Ammon's horn (tissue), 1 donor: ENCODE measurements at regions not wholly inside any gene's neighbourhood (a gene's known extent, or its start where the extent isn't known, plus 50 kb on each side); places are given as distances from the start of the nearest gene placed in this dataset.
A peak's percentile ranks its signal among the peaks of the same experiment; 100 is the strongest.
"Not testable (repeated sequence)": the region's sequence is repeated elsewhere in the genome, so short reads cannot be mapped to it uniquely, and the experiment has no call there.

ENCODE experiments used
- DNase-seq: peaks from one replicate; pipeline ENCODE4 v3.0.0-alpha.2; 2016; ENCODE audit warnings: low spot score

DNA sequence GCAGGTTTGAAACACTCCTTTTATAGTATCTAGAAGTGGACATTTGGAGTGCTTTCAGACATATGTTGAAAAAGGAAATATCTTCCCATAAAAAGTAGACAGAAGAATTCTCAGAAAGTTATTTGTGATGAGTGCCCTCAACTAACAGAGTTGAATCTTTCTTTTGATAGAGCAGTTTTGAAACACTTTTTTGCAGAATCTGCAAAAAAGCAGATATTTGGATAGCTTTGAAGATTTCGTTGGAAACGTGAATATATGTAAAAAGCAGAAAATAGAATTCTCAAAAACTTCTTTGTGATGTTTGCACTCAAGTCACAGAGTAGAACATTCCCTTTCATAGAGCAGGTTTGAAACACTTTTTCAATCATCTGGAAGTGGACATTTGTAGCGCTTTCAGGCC, 676.4 kb upstream of the ZNF337 start:
- DNase-seq = not testable (repeated sequence)

DNA sequence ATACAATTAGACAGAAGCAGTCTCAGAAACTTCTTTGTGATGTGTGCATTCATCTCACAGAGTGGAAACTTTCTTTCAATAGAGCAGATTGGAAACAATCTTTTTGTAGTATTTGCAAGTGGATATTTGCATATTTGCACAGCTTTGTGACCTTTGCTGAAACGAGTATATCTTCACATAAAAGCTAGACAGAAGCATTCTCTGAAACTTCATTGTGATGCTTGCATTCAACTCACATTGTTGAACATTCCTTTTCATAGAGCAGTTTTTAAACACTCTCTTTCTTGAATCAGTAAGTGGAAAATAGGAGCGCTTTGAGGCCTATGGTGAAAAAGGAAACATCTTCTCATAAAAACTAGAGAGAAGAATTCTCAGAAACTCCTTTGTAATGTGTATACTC, 657.9 kb upstream of the ZNF337 start:
- no peak for DNase-seq

DNA sequence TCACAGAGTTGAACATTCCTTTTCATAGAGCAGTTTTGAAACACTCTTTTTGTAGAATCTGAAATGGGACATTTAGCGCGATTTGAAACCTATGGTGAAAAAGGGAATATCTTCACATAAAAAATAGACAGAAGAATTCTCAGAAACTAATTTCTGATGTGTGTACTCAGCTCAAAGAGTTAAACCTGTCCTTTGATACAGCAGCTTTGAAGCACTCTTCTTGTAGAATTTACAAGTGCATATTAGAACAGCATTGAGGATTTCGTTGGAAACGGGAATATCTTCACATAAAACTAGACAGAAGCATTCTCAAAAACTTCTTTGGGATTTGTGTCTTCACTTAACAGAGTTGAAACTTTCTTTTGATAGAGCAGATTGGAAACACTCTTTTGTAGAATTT, 650.7 kb upstream of the ZNF337 start:
- DNase-seq = no peak

DNA sequence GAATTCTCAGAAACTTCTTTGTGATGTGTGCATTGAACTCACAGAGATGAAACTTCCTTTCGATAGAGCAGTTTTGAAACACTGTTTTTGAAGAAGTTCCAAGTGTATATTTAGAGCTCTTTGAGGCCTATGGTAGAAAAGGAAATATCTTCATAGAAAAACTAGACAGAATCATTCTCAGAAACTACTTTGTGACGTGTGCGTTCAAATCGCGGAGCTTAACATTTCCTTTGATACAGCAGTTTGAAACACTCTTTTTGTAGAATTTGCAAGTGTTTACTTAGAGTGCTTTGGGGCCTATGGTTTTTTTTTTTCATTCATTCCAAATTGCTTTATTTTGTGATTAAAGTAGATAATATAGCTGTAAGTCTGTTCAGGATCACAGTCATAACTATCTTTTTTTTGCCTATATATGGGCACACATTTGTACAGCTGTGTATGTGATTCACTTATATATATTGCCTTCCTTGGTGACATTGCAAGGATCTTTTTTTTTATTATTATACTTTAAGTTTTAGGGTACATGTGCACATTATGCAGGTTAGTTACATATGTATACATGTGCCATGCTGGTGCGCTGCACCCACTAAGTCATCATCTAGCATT, 643.9 kb upstream of the ZNF337 start:
- not testable (repeated sequence) for DNase-seq

DNA sequence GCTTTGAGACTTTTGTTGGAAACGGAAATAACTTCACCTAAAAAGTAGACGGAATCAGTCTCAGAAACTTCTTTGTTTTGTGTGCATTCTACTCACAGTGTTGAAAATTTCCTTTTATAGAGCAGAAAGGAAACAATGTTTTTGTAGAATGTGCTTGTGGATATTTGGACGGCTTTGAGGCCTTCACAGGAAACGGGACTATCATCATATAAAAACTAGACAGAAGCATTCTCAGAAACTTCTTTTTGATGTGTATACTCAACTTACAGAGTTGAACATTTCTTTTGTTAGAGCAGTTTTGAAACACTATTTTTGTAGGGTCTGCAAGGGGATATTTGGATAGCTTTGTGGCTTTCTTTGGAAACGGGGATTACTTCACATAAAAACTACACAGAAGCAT, 627.5 kb upstream of the ZNF337 start:
- no peak for DNase-seq

DNA sequence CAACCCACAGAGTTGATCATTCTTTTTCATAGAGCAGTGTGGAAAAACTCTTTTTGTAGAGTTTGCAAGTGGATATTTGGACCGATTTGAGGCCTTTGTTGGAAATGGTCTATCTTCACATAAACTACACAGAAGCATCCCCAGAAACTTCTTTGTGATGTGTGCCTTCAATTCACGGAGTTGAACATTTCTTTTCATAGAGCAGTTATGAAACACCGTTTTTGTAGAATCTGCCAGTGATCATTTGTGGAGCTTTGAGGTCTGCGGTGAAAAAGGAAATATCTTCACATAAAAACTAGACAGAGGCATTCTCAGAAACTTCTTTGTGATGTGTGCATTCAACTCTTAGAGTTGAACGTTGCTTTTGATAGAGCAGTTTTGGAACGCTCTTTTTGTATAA, 618.4 kb upstream of the ZNF337 start:
- no peak for DNase-seq

DNA sequence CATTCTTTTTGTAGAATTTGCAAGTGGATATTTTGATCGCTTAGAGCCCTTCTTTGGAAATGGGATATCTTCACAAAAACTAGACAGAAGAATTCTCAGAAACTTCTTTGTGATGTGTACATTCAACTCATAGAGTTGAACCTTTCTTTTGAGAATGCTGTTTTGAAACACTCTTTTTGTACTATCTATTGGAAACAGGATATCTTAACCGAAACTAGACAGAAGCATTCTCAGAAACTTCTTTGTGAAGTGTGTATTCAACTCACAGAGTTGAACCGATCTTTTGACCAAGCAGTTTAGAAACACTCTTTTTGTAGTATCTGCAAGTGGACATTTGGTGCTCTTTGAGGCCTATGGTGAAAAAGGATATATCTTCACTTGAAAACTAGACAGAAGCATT, 613.1 kb upstream of the ZNF337 start:
- not testable (repeated sequence) for DNase-seq

DNA sequence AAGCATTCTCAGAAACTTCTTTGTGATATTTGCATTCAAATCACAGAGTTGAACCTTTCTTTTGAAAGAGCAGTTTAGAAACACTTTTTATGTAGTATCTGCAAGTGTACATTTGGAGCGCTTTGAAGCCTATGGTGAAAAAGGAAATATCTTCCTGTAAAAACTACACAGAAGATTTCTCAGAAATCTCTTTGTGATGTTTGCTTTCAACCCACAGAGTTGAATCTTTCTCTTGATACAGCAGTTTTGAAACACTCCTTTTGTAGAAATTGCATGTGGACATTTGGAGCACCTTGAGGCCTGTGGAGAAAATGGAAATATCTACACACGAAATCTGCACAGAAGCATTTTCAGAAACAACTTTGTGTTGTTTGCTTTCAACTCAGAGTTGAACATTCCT, 612.3 kb upstream of the ZNF337 start:
- DNase-seq = no peak

DNA sequence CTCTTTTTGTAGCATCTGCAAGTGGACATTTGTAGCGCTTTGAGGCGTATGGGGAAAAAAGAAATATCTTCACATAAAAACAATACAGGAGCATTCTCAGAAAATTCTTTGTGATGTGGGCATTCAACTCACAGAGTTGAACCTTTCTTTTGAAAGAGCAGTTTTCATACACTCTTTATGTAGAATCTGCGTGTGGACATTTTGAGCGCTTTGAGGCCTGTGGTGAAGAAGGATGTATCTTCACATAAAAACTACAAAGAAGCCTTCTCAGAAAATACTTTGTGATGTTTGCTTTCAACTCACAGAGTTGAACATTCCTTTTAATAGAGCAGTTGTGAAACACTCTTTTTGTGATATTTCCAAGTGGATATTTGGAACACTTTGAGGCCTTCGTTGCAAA, 598.4 kb upstream of the ZNF337 start:
- no peak for DNase-seq

DNA sequence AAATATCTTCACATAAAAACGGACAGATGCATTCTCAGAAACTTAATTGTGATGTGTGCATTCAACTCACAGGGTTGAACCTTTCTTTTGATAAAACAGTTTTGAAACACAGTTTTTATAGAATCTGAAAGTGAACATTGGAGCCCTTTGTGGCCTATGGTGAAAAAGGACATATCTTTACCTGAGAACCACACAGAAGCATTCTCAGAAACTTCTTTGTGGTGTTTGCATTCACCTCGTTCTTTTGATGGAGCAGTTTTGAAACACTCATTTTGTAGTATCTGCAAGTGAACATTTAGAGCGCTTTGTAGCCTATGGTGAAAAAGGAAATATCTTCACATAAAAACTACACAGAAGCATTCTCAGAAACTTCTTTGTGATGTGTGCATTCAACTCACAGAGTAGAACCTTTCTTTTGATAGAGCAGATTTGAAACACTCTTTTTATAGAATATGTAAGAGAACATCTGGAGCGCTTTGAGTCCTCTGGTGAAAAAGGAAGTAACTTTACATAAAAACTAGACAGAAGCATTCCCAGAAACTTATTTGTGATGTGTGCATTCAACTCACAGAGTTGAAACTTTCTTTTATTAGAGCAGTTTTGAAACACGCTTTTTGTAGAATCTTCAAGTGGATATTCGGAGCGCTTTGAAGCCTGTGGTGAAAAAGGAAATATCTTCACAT, 591.9 kb upstream of the ZNF337 start:
- not testable (repeated sequence) for DNase-seq

DNA sequence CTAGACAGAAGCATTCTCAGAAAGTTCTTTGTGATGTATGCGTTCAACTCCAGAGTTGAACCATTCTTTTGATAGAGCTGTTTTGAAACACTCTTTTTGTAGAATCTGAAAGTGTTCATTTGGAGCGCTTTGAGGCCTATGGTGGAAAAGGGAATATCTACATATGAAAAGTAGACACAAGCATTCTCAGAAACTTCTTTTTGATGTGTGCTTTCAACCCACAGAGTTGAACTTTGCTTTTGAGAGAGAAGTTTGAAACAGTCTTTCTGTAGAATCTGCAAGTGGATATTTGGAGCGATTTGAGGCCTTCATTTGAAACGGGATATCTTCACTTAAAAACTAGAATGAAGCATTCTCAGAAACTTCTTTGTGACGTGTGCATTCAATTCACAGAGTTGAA, 582.6 kb upstream of the ZNF337 start:
- DNase-seq = no peak

DNA sequence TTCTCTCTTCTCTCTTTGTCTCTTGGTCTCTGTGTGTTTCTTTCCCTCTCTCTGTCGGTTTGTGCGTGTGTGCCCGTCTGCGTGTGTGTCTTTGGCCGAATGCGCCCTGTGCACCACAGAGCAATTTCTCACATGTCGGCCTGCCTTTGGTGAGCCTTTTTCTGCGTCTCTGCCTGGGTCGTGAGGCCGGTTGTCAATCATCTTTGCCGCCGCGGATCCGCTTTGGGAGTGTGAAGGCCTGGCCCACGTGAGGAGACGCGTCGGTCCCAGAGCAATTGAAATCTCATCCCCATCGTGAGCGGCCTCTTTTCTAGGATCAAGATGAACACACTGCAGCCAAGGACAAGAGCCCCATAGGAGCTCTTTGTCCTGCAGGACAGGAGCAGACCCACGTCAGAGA, 580.7 kb upstream of the ZNF337 start:
- no peak for DNase-seq

DNA sequence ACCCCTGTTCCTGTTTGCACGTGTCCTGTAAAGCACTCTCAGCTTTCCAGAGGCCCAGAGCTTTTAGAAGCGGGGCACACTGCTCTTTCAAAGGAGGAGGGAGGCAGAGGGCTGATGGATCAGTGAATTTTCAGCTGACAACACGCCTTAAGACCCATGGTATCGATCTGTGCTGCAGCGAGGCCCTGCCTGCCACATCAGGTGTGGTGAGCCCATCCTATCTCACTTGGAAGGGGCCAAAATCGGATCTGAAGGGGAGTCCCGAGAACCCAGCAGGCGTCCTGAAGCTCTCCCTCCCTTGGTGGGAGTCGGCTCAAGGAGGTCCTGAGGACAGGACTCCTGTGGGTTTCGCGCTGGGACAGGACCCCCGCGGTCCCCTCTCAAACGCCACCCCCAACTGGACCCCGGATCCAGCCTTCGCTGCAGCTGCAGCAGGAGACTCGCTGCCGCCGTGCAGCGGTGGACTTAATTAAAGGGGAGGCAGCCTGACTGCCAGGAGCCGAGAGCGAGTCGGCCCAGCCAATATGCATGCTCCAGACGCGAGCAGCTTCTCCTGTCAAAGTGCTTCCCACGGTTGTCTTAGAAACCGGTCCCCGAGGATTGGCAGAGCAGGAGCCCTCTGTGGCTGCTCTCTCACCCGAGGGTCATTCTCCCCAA, 580.0 kb upstream of the ZNF337 start:
- peak; percentile 36 for DNase-seq

DNA sequence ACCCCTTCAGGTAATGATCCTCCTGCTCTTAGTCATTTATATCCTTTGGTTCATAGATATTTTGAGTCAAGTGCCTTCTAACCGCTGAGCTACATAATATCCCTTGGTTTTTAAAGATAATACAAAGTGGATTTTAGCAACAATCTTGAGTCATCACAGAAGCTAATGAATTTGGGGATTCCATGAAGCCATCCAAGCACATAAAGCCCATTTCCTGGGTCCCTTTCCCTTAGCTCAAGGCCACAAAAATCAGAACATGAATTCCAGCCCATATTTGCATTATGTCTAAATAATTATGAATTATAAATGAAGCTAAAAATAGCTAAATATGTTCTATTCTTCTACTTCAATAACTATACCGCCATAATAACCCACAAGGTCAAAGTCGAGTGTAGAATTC, 572.1 kb upstream of the ZNF337 start:
- not testable (repeated sequence) for DNase-seq

DNA sequence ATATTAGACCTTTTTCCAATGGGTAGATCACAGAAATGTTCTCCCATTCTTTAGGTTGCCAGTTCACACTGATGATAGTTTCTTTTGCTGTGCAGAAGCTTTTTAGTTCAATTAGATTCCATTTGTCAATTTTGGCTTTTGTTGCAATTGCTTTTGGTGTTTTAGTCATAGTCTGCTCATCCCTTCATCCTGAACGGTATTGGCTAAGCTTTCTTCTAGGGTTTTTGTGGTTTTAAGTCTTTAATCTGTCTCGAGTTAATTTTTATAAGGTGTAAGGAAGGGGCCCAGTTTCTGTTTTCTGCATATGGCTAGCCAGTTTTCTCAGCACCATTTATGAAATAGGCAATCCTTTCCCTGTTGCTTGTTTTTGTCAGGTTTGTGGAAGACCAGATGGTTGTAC, 564.3 kb upstream of the ZNF337 start:
- not testable (repeated sequence) for DNase-seq

DNA sequence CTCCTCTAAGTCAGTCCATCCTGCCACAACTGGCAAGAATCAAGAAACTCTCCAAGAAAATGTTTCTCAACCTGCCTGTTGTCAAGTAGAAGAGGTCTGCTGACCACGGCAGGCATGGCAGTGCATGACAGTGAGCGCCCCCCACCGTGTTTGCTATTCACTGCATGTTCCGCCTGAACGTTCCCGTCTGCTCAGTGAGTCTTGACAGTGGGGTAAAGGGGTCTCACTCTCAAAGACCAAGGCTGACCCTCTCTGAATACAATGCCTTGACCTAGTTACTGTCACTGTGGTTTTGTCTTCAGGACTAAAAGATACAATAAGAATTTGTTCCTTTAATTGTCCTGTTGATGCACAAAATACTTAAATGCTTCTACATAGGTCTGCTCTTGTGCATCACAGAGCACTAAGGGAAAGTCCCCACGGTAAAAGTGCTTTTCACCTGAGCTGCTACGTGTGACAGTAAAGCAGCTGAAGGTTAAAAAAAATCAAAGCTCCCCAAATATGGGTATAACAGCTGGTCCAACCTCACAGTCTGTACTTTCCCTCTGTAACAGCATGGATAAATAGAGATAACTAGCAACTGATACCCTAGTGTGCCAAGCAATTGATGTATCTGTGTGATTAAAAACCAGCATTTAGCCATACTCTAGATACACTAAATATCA, 555.8 kb upstream of the ZNF337 start:
- not testable (repeated sequence) for DNase-seq

DNA sequence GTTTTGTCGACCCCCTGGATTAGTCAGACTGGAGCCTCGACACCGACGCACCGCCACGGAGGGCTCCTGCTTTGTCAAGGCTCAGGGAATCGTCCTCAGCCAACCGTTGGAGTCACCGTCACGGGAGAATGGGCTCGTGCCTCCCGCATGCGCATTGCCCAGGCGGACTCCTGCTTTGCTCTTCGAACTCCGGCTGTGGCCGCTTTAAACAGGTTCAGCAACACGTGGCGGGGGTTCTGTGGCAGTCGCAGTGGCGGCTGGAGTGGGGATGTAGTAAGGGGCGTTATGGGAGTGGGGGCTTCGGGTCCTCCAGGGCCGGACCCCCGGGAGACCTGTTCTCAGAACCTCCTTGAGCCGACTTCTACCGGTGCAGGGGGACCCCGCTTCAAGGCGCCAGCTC, 554.7 kb upstream of the ZNF337 start:
- DNase-seq = not testable (repeated sequence)

DNA sequence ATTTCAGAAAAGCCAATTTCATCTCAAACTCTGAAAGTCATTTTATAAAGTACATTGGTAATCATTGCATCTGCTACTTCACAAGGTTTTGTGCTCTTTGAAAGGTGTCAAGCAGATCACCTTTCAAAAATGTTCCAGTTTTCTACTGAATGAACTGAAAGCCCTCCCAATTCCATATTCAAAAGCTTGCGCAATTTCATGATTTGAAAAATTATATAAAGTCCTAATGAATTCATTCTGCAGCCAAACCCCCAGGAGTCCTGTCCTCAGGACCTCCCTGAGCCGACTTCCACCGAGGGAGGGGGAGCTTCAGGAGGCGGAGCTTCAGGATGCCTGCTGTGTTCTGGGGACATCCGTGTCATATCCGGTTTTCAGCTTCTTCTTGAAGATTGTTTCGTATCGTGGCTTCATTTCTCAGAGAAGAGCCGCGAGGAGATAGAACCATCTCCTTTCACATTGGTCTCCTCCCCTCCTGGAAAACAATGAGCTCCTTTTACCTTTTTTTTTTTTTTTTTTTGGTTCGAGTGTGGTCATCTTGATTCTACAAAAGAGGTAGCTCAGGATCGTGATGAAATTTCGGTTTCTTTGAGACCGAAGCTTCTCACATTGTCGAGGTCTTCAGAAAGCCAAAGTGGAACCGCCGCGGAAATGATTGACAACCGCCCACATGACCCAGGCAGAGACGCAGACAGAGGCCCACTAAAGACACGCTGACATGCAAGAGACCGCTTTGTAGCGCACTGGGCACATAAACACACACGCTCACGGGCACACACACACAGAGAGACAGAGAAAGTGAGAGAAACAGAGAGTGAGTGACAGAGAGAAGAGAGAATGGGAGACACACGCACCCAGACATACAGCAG, 553.8 kb upstream of the ZNF337 start:
- not testable (repeated sequence) for DNase-seq

DNA sequence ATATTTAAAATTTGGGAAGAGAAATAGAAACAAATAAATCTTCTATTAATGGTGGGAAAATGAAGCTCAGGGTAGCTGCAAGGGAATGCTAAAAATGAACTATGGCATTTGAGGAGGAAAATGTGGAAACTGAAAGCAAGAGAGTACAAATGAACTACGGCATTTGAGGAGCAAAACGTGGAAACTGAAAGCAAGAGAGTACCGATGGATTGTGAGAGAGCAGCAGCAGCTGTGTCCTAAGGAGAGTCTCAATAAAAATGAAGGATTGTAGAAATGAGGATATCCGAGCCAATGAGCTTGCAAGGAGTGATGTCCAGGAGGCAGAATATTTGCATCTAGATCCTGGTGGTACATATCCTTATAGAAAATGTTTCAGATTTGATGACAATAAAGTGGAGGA, 547.1 kb upstream of the ZNF337 start:
- DNase-seq = no peak

DNA sequence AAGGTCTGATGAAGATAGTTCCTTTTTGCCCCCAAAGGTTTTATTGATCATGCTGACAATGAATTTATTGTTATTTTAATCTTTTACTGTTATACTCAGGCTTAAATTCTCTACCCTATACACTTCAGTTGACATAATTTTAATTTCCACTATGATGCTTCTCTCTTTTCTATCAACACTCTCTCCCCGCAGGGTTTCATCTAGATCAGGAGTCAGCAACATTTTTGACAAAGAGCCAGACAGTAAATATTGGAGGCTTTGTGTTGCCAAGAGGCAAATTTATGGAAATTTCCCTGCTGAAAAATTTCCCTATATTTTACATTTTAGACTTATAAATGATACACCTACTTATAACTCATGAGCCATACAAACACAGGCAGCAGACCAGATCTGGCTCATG, 524.0 kb upstream of the ZNF337 start:
- DNase-seq = not testable (repeated sequence)

DNA sequence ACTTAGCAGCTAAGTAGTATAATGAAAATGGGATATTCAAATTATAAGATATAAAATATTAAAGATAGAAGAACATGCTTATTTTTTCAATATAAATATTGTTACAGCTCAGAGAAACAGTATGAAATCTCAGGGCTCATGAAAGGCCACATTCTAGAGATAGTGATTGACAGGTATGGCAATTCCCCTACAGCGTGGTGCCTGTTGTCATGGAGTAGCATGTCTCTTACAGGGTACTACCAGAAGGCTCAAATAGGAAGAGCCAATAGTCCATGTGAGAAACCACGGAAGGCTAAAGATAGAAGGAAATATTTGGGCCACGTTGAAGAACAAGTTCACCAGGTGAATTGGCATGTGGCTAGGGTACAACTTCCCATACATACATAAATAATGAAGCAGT, 522.9 kb upstream of the ZNF337 start:
- not testable (repeated sequence) for DNase-seq

DNA sequence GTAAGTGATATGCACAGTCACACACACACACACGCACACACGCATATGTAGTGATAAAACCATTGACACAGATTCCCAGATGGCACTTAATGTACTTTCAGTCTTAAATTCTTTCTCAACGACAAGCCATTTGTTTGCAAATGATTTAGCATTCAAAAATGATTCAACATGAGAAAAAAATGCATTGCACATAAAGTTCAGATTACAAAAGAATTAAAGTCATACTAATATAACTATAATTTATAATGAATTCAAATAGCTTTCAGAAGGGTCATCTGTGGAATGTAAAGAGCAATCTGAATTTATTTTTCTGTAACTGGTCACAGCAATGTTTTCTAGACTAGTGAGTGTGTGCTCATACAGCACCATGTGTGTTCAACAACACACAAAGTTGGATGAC, 521.6 kb upstream of the ZNF337 start:
- no peak for DNase-seq
